CD4-positive, alpha-beta T cell (primary cell): ENCODE measurements at regions not wholly inside any gene's neighbourhood (a gene's known extent, or its start where the extent isn't known, plus 50 kb on each side); places are given as distances from the start of the nearest gene placed in this dataset.
A peak's percentile ranks its signal among the peaks of the same experiment; 100 is the strongest.

Experiments used
- ATAC-seq: fragments of 200-7000 bp; cut with Tn5 transposase; one replicate; pipeline ENCODE4 v1.10.0; 2022; ENCODE audit warnings: mild to moderate bottlenecking; ENCODE audit not compliant: poor library complexity
- CTCF ChIA-PET: fragments of 350-600 bp; sonication (Branson Sonifier 250); formaldehyde crosslinking; loops from one replicate; lab custom pipeline; 2021; ENCODE audit warnings: antibody characterized with exemption, inconsistent platforms; lab: Charles Lee
- POLR2A ChIA-PET: fragments of 350-600 bp; sonication (Branson Sonifier 250); formaldehyde crosslinking; loops from one replicate; lab custom pipeline; 2021; ENCODE audit warnings: antibody characterized with exemption, inconsistent platforms; lab: Charles Lee
- DNase-seq, 14 experiments: peaks; one replicate each; pipeline ENCODE4 v3.0.0-alpha.2; 2013 to 2020; ENCODE audit warnings: mixed read lengths in 2 of 14
- H3K27ac ChIP-seq, 2 donors: one replicate each; pipeline versions ENCODE4 v1.5.1 to v1.7.0; 2013; ENCODE audit warnings: low read length in 2 of 2, low read depth in 1 of 2, mild to moderate bottlenecking in 1 of 2
- H3K27me3 ChIP-seq, 2 experiments: 1 replicate in 1 of 2; 2 replicates in 1 of 2; pipeline versions ENCODE4 v1.6.1 to v1.7.0; 2013; ENCODE audit warnings: low read length in 2 of 2, control low read depth in 1 of 2, mild to moderate bottlenecking in 1 of 2, moderate library complexity in 1 of 2; ENCODE audit not compliant: insufficient read depth in 2 of 2, control insufficient read depth in 1 of 2
- H3K36me3 ChIP-seq: one replicate; pipeline ENCODE4 v1.6.1; 2013; ENCODE audit warnings: low read length, control low read depth; ENCODE audit not compliant: insufficient read depth
- H3K4me1 ChIP-seq: one replicate; pipeline ENCODE4 v1.6.1; 2013; ENCODE audit warnings: low read length, control low read depth; ENCODE audit not compliant: insufficient read depth
- H3K4me3 ChIP-seq: one replicate; pipeline ENCODE4 v1.5.1; 2013; ENCODE audit warnings: mild to moderate bottlenecking, low read length, moderate library complexity
- H3K9me3 ChIP-seq, 2 experiments: 1 replicate in 1 of 2; 2 replicates in 1 of 2; pipeline versions ENCODE4 v1.6.1 to v1.7.0; 2013; ENCODE audit warnings: low read length in 2 of 2, mild to moderate bottlenecking in 2 of 2, control low read depth in 1 of 2, moderate library complexity in 1 of 2; ENCODE audit not compliant: control insufficient read depth in 1 of 2, insufficient read depth in 1 of 2
- H3K27ac Mint-ChIP-seq: one replicate; pipeline ENCODE4 v1.8.0; 2020; ENCODE audit warnings: mixed read lengths
- H3K27me3 Mint-ChIP-seq: one replicate; pipeline ENCODE4 v1.8.0; 2021; ENCODE audit warnings: mixed read lengths
- H3K36me3 Mint-ChIP-seq: one replicate; pipeline ENCODE4 v1.8.0; 2021; ENCODE audit warnings: low read depth, mixed read lengths
- H3K4me1 Mint-ChIP-seq: one replicate; pipeline ENCODE4 v1.8.0; 2021; ENCODE audit warnings: low read depth, mixed read lengths
- H3K4me3 Mint-ChIP-seq: one replicate; pipeline ENCODE4 v1.8.0; 2020; ENCODE audit warnings: mild to moderate bottlenecking, mixed read lengths
- H3K9me3 Mint-ChIP-seq: one replicate; pipeline ENCODE4 v1.8.0; 2020; ENCODE audit warnings: mixed read lengths
- CTCF ChIP-seq: fragments of 200-600 bp; IDR thresholded peaks from one replicate; pipeline ENCODE4 v1.8.0; 2022; ENCODE audit warnings: antibody characterized with exemption, mild to moderate bottlenecking
- intact Hi-C, 2 experiments: fragments of 100-400 bp; cut with DNase I in 1 of 2; cut with micrococcal nuclease in 1 of 2; formaldehyde crosslinking; loops; one replicate each; pipeline versions ENCODE4 v1.15.1 to v1.9.0; 2023 to 2025; cut with DNase I, micrococcal nuclease

DNA sequence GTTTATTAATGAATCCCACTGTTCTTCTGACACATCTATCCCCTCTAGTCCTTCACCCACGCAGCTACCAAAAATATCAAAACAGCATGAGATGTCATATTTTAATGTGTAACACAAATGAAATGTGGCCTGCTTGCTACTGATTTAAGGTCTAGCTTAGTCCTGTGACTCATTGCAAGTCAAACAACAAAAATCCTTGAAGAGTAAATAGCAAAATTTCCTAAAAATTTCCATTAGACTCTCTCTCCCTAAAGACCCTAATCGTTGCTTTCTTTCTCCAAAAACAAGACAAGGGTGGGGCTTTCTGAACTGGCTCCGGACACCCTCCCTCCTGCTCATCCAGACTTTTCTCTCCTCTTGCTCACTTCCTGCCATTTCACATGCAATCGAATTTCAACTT is 99.9 kb upstream of the IPO5 start:
- H3K9me3 ChIP-seq: no peaks in the 10 kb centered on the region
- no peaks in the 10 kb centered on the region for H3K4me1 ChIP-seq
- no peak overlapping the region for H3K4me3 ChIP-seq
- H3K9me3 Mint-ChIP-seq: no peaks in the 10 kb centered on the region
- ATAC-seq (no peak), DNase-seq (no peak)
- H3K27ac ChIP-seq: no peak overlapping the region
- ChIA-PET CTCF (no interaction called here), POLR2A (no interaction called here)
- TF ChIP-seq CTCF: no peak
- H3K4me1 Mint-ChIP-seq: no peaks in the 10 kb centered on the region
- H3K27me3 Mint-ChIP-seq: peaks cover 41% of the 10 kb centered on the region
- peaks cover 5 to 10% of the 10 kb centered on the region in 2 experiments for H3K27me3 ChIP-seq
- H3K36me3 ChIP-seq: no peaks in the 10 kb centered on the region
- intact Hi-C loops: no loop called here
- no peaks in the 10 kb centered on the region for H3K36me3 Mint-ChIP-seq
- H3K4me3 Mint-ChIP-seq: no peak overlapping the region
- no peak overlapping the region for H3K27ac Mint-ChIP-seq

GRCh38 chr13:97855570-97856303 is 97.7 kb upstream of the IPO5 start:
- no peaks in the 10 kb centered on the region for H3K4me1 ChIP-seq
- no peaks in the 10 kb centered on the region for H3K36me3 ChIP-seq
- intact Hi-C loops: loop anchor here (1.0 to 2.0 kb wide), 2 partner anchors 817 to 818 kb away; no protein-coding TSS in a partner anchor
- Mint-ChIP-seq H3K9me3 (no peaks in the 10 kb centered on the region), H3K4me1 (no peaks in the 10 kb centered on the region), H3K27me3 (peaks cover 29% of the 10 kb centered on the region), H3K36me3 (no peaks in the 10 kb centered on the region), H3K27ac (no peak overlapping the region), H3K4me3 (no peak overlapping the region)
- ATAC-seq: no peak
- no peak overlapping the region for H3K4me3 ChIP-seq
- peak; percentile 65 for TF ChIP-seq CTCF
- no peaks in the 10 kb centered on the region for H3K9me3 ChIP-seq
- H3K27me3 ChIP-seq: no peaks in the 10 kb centered on the region
- peak in 4 of 14 experiments; percentile 3 to 38 (median 24) for DNase-seq
- ChIA-PET CTCF (interaction anchor here (0.8 kb wide), 1 partner anchor 9 kb away, joined by 3 read pairs; no protein-coding TSS in a partner anchor), POLR2A (no interaction called here)
- no peak overlapping the region for H3K27ac ChIP-seq

DNA sequence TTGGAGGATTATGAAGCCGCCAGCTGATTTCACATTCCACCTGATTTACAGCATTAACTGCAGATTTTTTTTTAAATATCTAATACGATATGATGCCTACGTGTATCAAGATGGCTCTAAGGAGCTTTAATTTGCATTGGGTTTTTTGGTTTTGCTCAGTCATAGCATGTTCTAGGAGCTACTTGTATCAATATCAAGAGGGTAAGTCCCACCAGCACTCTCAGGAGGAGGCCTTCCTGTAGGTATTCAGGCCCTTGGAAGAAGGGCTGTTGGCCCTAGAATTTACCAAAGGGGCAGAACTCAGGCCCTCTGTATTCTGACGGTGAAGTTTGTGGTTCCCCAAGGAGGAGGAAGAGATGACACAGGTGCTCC is 97.2 kb upstream of the IPO5 start:
- Histone ChIP-seq H3K4me3 (no peak overlapping the region), H3K36me3 (no peaks in the 10 kb centered on the region), H3K9me3 (no peaks in the 10 kb centered on the region), H3K4me1 (no peaks in the 10 kb centered on the region), H3K27ac (no peak overlapping the region), H3K27me3 (no peaks in the 10 kb centered on the region)
- H3K4me1 Mint-ChIP-seq: no peaks in the 10 kb centered on the region
- H3K36me3 Mint-ChIP-seq: no peaks in the 10 kb centered on the region
- POLR2A ChIA-PET: no interaction called here
- CTCF ChIA-PET: interaction anchor here (0.8 kb wide), 1 partner anchor 10 kb away, joined by 3 read pairs; no protein-coding TSS in a partner anchor
- ATAC-seq: no peak
- no peak overlapping the region for H3K4me3 Mint-ChIP-seq
- H3K9me3 Mint-ChIP-seq: no peaks in the 10 kb centered on the region
- peaks cover 25% of the 10 kb centered on the region for H3K27me3 Mint-ChIP-seq
- no peak for DNase-seq
- intact Hi-C loops: loop anchor here in 1 of 2 experiments (2.0 kb wide), 1 partner anchor 817 kb away; no protein-coding TSS in a partner anchor
- H3K27ac Mint-ChIP-seq: no peak overlapping the region
- no peak for TF ChIP-seq CTCF
